Tibial nerve (tissue), 4 donors: ENCODE measurements at regions not wholly inside any gene's neighbourhood (a gene's known extent, or its start where the extent isn't known, plus 50 kb on each side); places are given as distances from the start of the nearest gene placed in this dataset.

Experiments used
- DNase-seq, 2 donors: peaks; one replicate each; pipeline ENCODE4 v3.0.0-alpha.2; 2019; ENCODE audit warnings: low spot score in 2 of 2
- H3K27ac ChIP-seq, 4 donors: fragments of 200-600 bp; sonication (generic) in 3 of 4; one replicate each; pipeline ENCODE4 v1.5.1; 2017 to 2019; ENCODE audit warnings: mild to moderate bottlenecking in 1 of 4
- H3K27me3 ChIP-seq, 2 donors: fragments of 200-600 bp; sonication (generic) in 1 of 2; one replicate each; pipeline versions ENCODE4 v1.5.1 to v1.6.0; 2017 to 2019
- H3K36me3 ChIP-seq, 3 donors: fragments of 200-600 bp; sonication (generic); one replicate each; pipeline ENCODE4 v1.5.1; 2018 to 2019
- H3K4me1 ChIP-seq, 4 donors: fragments of 200-600 bp; sonication (generic) in 3 of 4; one replicate each; pipeline ENCODE4 v1.5.1; 2017 to 2019
- H3K4me3 ChIP-seq, 4 donors: fragments of 200-600 bp; sonication (generic) in 3 of 4; one replicate each; pipeline ENCODE4 v1.5.1; 2017 to 2019; ENCODE audit warnings: mild to moderate bottlenecking in 1 of 4, moderate library complexity in 1 of 4
- H3K9me3 ChIP-seq, 4 donors: fragments of 200-600 bp; sonication (generic) in 3 of 4; one replicate each; pipeline ENCODE4 v1.5.1; 2017 to 2019
- CTCF ChIP-seq, 5 experiments: fragments of 200-600 bp in 3 of 5; fragments of 450-650 bp in 2 of 5; sonication (generic) in 3 of 5; IDR thresholded peaks; one replicate each; pipeline ENCODE4 v1.5.1; 2016 to 2019; ENCODE audit warnings: antibody characterized with exemption in 5 of 5, mild to moderate bottlenecking in 3 of 5, moderate library complexity in 2 of 5
- EP300 ChIP-seq, 2 donors: sonication (generic); formaldehyde crosslinking; IDR thresholded peaks; one replicate each; pipeline ENCODE4 v1.6.1; 2017; ENCODE audit warnings: antibody characterized with exemption in 2 of 2, mild to moderate bottlenecking in 1 of 2
- POLR2A ChIP-seq, 2 donors: fragments of 450-650 bp; IDR thresholded peaks; one replicate each; pipeline ENCODE4 v1.6.1; 2017; ENCODE audit warnings: antibody characterized with exemption in 2 of 2, mild to moderate bottlenecking in 2 of 2, moderate library complexity in 2 of 2
- WGBS, 2 donors: methylation state at CpG; one replicate each; pipeline ENCODE4 v1.1.5; 2018; 5-methylcytosine and 5-hydroxymethylcytosine counted together

- TF ChIP-seq EP300 (IDR thresholded peaks at IDR 0.05) (no peak), CTCF (IDR thresholded peaks at IDR 0.05) (no peak), POLR2A (IDR thresholded peaks at IDR 0.05) (no peak)
- H3K27ac ChIP-seq = no peak overlapping the region
- no peaks in the 10 kb centered on the region for H3K9me3 ChIP-seq
- H3K27me3 ChIP-seq = no peaks in the 10 kb centered on the region
- no peaks in the 10 kb centered on the region for H3K36me3 ChIP-seq
- DNase-seq = no peak
- 64 to 66% methylated on average over 5 of the region's 5 CpGs for WGBS, 2 donors
- H3K4me3 ChIP-seq = no peak overlapping the region
- H3K4me1 ChIP-seq = no peaks in the 10 kb centered on the region
Observed at GRCh38 chr11:29368126-29368525, 648.7 kb downstream of the KCNA4 start.

DNA sequence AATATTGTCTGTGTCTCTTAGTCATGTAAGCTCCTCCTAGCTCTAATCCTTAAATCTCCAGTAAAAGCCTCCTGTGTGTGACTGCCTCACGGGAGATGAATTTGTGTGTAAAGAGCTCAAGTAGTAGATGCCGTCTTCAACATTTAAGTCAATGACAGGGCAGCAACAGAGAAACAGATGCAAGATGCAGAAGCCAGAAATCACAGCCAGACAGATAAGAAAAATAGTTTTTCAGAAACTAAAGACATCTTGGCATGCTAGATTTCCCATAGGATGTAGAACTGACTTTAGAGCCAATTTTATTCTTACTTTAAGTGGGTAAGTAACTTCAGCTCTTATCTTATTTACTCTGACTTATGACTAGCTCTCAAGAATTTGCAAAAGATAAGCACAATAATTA is 652.8 kb downstream of the KCNA4 start:
- Histone ChIP-seq H3K27me3 (no peaks in the 10 kb centered on the region), H3K27ac (no peak overlapping the region), H3K4me3 (no peak overlapping the region), H3K4me1 (no peaks in the 10 kb centered on the region), H3K9me3 (no peaks in the 10 kb centered on the region), H3K36me3 (no peaks in the 10 kb centered on the region)
- WGBS, 2 donors = 54 to 63% methylated on average over 2 of the region's 2 CpGs
- no peak for DNase-seq
- TF ChIP-seq CTCF (IDR thresholded peaks at IDR 0.05) = no peak
- TF ChIP-seq EP300 (IDR thresholded peaks at IDR 0.05) = no peak
- TF ChIP-seq POLR2A (IDR thresholded peaks at IDR 0.05) = no peak

DNA sequence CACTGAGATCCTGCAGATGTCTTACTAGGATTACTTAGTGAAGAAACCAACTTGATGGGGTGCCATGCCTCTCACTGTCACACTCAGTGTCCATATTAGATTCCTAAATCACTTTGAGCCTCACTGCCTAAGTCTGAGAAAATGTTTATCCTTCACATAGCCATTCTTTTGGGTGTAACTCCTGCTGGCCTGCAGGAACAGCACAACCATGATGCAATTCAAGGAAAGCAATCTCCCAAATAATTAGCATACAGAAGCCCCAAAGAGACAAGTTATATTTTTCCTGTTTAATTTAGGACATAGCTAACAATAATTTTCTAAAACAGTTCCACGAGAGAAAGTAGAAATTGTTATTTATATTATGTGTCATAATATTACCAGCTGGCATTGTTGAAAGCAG is 655.5 kb downstream of the KCNA4 start:
- H3K4me1 ChIP-seq = no peaks in the 10 kb centered on the region
- no peak overlapping the region for H3K4me3 ChIP-seq
- no peak for DNase-seq
- no peaks in the 10 kb centered on the region for H3K9me3 ChIP-seq
- no peaks in the 10 kb centered on the region for H3K36me3 ChIP-seq
- no peak overlapping the region for H3K27ac ChIP-seq
- TF ChIP-seq POLR2A (IDR thresholded peaks at IDR 0.05) (no peak), EP300 (IDR thresholded peaks at IDR 0.05) (no peak), CTCF (IDR thresholded peaks at IDR 0.05) (no peak)
- WGBS, 2 donors = 30 to 55% methylated on average over 1 of the region's 1 CpG
- H3K27me3 ChIP-seq = no peaks in the 10 kb centered on the region

DNA sequence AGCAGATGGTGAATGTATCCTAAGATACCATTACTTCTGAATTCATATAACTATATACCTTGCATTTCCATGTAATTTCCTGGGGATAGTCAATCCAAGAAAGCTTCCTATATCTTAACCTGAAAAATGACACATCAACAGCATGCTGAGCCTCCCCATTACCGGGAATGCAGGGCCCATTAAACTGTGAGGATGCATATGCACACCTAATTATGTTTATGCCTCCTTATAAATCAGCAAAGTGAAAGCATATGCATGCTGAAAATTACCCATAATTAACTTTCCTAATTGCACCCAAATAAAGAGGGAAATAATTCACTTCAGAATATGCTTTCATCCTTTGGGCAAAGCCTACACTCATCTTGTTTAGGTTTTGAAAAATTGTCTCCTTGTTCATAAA is 663.0 kb downstream of the KCNA4 start:
- no peak for DNase-seq
- Histone ChIP-seq H3K4me1 (no peaks in the 10 kb centered on the region), H3K27ac (no peak overlapping the region), H3K4me3 (no peak overlapping the region), H3K36me3 (no peaks in the 10 kb centered on the region), H3K9me3 (no peaks in the 10 kb centered on the region), H3K27me3 (no peaks in the 10 kb centered on the region)
- 46 to 53% methylated on average over 1 of the region's 1 CpG for WGBS, 2 donors
- no peak for TF ChIP-seq EP300 (IDR thresholded peaks at IDR 0.05)
- TF ChIP-seq POLR2A (IDR thresholded peaks at IDR 0.05) = no peak
- no peak for TF ChIP-seq CTCF (IDR thresholded peaks at IDR 0.05)

DNA sequence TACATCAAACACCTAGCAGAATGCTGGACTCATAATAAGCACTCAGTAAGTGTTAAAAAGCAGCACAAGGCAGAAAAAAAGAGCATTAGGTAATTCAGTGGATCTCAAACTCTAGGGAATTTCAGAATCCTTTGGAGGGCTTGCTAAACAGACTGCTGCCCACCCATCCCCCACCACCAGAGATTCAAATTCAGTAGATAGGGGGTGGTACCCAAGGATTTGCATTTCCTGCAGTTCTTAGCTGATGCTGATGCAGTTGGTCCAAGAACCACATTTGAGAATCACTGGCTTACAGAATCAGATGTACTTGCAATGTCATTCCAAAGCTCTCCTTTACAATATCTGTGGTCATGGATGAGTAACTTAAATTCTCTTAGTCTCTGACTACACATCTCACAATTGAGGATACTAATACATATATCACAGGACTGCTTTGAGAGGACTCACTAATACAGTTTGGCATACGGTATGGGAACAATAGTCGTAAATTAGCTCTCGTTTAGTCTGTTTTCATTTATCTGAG is 664.5 kb downstream of the KCNA4 start:
- Histone ChIP-seq H3K4me1 (no peaks in the 10 kb centered on the region), H3K4me3 (no peak overlapping the region), H3K27ac (no peak overlapping the region), H3K9me3 (no peaks in the 10 kb centered on the region), H3K27me3 (no peaks in the 10 kb centered on the region), H3K36me3 (no peaks in the 10 kb centered on the region)
- DNase-seq = no peak
- 61 to 78% methylated on average over 3 of the region's 3 CpGs for WGBS, 2 donors
- TF ChIP-seq CTCF (IDR thresholded peaks at IDR 0.05) (no peak), EP300 (IDR thresholded peaks at IDR 0.05) (no peak), POLR2A (IDR thresholded peaks at IDR 0.05) (no peak)
